Adrenal gland (tissue), 5 donors: ENCODE measurements at regions not wholly inside any gene's neighbourhood (a gene's known extent, or its start where the extent isn't known, plus 50 kb on each side); places are given as distances from the start of the nearest gene placed in this dataset.

Experiments
- CTCF ChIP-seq, 6 experiments: fragments of 450-650 bp in 4 of 6; fragments of 200-600 bp in 2 of 6; sonication (generic) in 1 of 6; IDR thresholded peaks; 1 replicate in 5 of 6; 2 replicates in 1 of 6; pipeline versions ENCODE4 v1.5.1 to v1.8.0; 2016 to 2021; ENCODE audit warnings: antibody characterized with exemption in 6 of 6, mild to moderate bottlenecking in 2 of 6, moderate library complexity in 1 of 6
- POLR2A ChIP-seq, 2 donors: fragments of 450-650 bp; IDR thresholded peaks; one replicate each; pipeline ENCODE4 v1.6.1; 2017; ENCODE audit warnings: antibody characterized with exemption in 2 of 2, mild to moderate bottlenecking in 2 of 2, moderate library complexity in 1 of 2
- donor health status: DM: no; HTN: no; CAD: no.

DNA sequence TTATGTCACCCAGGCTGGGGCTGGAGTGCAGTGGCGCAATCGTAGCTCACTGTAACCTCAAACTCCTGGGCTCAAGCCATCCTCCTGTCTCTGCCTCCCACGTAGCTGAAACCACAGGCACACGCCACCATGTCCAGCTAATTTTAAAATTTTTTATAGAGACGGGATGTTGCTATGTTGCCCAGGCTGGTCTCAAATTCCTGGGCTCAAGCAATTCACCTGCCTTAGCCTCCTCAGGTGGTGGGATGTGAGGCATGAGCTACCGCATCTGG, 123.2 kb upstream of the PARD3 start:
- TF ChIP-seq POLR2A (IDR thresholded peaks at IDR 0.05) (no peak), CTCF (IDR thresholded peaks at IDR 0.05) (no peak)
